Subcutaneous abdominal adipose tissue (tissue), 5 donors: ENCODE measurements at regions not wholly inside any gene's neighbourhood (a gene's known extent, or its start where the extent isn't known, plus 50 kb on each side); places are given as distances from the start of the nearest gene placed in this dataset.

Experiments
- H3K27ac ChIP-seq: one replicate; pipeline ENCODE4 v1.7.0; 2013; ENCODE audit warnings: low read depth, mild to moderate bottlenecking, inconsistent platforms, low read length, moderate library complexity
- H3K27me3 ChIP-seq, 5 donors: one replicate each; pipeline ENCODE4 v1.7.0; 2013; ENCODE audit warnings: low read length in 5 of 5, inconsistent platforms in 1 of 5; ENCODE audit not compliant: control insufficient read depth in 5 of 5, insufficient read depth in 4 of 5
- H3K36me3 ChIP-seq, 5 donors: one replicate each; pipeline ENCODE4 v1.7.0; 2013; ENCODE audit warnings: low read length in 5 of 5; ENCODE audit not compliant: control insufficient read depth in 5 of 5, insufficient read depth in 5 of 5
- H3K4me1 ChIP-seq, 5 donors: one replicate each; pipeline ENCODE4 v1.7.0; 2013; ENCODE audit warnings: low read length in 5 of 5, mild to moderate bottlenecking in 3 of 5, moderate library complexity in 1 of 5; ENCODE audit not compliant: control insufficient read depth in 5 of 5, insufficient read depth in 5 of 5
- H3K4me3 ChIP-seq, 5 donors: one replicate each; pipeline ENCODE4 v1.7.0; 2013; ENCODE audit warnings: low read length in 5 of 5, low read depth in 1 of 5
- H3K9ac ChIP-seq, 5 donors: one replicate each; pipeline ENCODE4 v1.7.0; 2013; ENCODE audit warnings: low read length in 5 of 5, mild to moderate bottlenecking in 4 of 5, moderate library complexity in 3 of 5
- H3K9me3 ChIP-seq, 5 donors: one replicate each; pipeline ENCODE4 v1.7.0; 2013; ENCODE audit warnings: low read length in 5 of 5; ENCODE audit not compliant: control insufficient read depth in 5 of 5
- donor health status: healthy.
- donor health status: healthy.
- donor health status: healthy.
- donor health status: healthy.
- donor health status: healthy.

- Histone ChIP-seq H3K4me1 (peaks cover 0 to 4% (median 0%) of the 10 kb centered on the region in 5 donors), H3K27me3 (no peaks in the 10 kb centered on the region), H3K36me3 (no peaks in the 10 kb centered on the region), H3K9me3 (no peaks in the 10 kb centered on the region), H3K27ac (no peak overlapping the region), H3K4me3 (no peak overlapping the region), H3K9ac (no peak overlapping the region)
Measured at GRCh38 chr2:176764921-176765320, 447.7 kb upstream of the HNRNPA3 start.

DNA sequence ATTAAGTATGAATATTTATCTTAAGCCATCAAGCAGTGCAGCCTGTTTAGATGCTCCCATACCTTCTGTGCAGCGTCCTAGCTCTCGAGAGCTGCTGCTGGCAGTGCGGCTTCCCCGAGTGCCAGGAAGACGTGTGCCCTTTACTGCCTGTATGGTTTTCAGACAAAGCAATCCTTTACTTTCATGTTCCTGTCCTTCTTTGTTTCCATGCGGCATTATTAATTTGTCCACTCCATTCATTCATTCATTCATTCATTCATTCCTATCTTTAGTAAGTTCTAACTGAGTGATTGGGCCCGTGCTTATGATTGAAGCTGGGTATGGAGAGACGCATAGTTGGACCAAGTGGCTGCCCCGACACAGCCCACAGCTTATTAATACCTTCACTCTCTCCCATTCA, 446.6 kb upstream of the HNRNPA3 start:
- H3K36me3 ChIP-seq: no peaks in the 10 kb centered on the region
- no peaks in the 10 kb centered on the region for H3K27me3 ChIP-seq
- H3K9me3 ChIP-seq: no peaks in the 10 kb centered on the region
- peaks cover 0 to 4% (median 0%) of the 10 kb centered on the region in 5 donors for H3K4me1 ChIP-seq
- H3K27ac ChIP-seq: no peak overlapping the region
- no peak overlapping the region for H3K4me3 ChIP-seq
- H3K9ac ChIP-seq: no peak overlapping the region

DNA sequence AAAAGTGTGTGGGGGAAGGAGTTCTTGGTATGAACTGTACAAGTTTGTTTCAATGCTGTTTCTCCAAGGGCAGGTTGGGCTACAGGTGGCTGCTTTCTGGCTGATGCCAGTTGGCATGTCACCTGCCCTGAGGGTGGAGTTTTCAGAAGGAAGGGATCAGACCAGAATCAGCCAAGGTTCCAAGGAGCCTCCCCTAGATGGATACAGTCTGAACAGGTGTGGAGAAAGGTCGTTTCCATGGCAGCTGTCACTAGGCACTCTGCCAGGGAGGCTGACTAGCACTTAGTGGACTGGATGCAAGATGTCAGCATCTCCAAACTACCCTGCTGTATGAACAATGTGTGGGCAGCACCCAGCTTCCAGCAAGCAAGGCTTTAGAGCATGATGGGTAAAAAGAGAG, 444.4 kb upstream of the HNRNPA3 start:
- no peaks in the 10 kb centered on the region for H3K27me3 ChIP-seq
- H3K4me3 ChIP-seq: no peak overlapping the region
- H3K36me3 ChIP-seq: no peaks in the 10 kb centered on the region
- no peak overlapping the region for H3K27ac ChIP-seq
- H3K9me3 ChIP-seq: no peaks in the 10 kb centered on the region
- H3K4me1 ChIP-seq: peaks cover 0 to 4% (median 0%) of the 10 kb centered on the region in 5 donors
- no peak overlapping the region for H3K9ac ChIP-seq

- no peaks in the 10 kb centered on the region for H3K27me3 ChIP-seq
- no peak overlapping the region for H3K4me3 ChIP-seq
- peaks cover 0 to 4% (median 0%) of the 10 kb centered on the region in 5 donors for H3K4me1 ChIP-seq
- no peaks in the 10 kb centered on the region for H3K9me3 ChIP-seq
- no peak overlapping the region for H3K9ac ChIP-seq
- no peaks in the 10 kb centered on the region for H3K36me3 ChIP-seq
- no peak overlapping the region for H3K27ac ChIP-seq
Measured at GRCh38 chr2:176769021-176769420, 443.6 kb upstream of the HNRNPA3 start.

GRCh38 chr2:176769499-176770370, 442.9 kb upstream of the HNRNPA3 start:
- Histone ChIP-seq H3K27me3 (no peaks in the 10 kb centered on the region), H3K27ac (no peak overlapping the region), H3K36me3 (no peaks in the 10 kb centered on the region), H3K4me3 (no peak overlapping the region), H3K4me1 (peaks cover 0 to 4% (median 0%) of the 10 kb centered on the region in 5 donors), H3K9me3 (no peaks in the 10 kb centered on the region), H3K9ac (no peak overlapping the region)

GRCh38 chr2:176772816-176773215, 439.8 kb upstream of the HNRNPA3 start:
- Histone ChIP-seq H3K4me3 (no peak overlapping the region), H3K9ac (no peak overlapping the region)

GRCh38 chr2:176774766-176775451, 437.7 kb upstream of the HNRNPA3 start:
- H3K9me3 ChIP-seq: no peaks in the 10 kb centered on the region

More at GRCh38 chr2:176772816-176773215, 439.8 kb upstream of the HNRNPA3 start:
- Histone ChIP-seq H3K27ac (no peak overlapping the region), H3K36me3 (no peaks in the 10 kb centered on the region), H3K4me1 (peaks cover 0 to 4% (median 0%) of the 10 kb centered on the region in 5 donors), H3K9me3 (no peaks in the 10 kb centered on the region), H3K27me3 (no peaks in the 10 kb centered on the region)

DNA sequence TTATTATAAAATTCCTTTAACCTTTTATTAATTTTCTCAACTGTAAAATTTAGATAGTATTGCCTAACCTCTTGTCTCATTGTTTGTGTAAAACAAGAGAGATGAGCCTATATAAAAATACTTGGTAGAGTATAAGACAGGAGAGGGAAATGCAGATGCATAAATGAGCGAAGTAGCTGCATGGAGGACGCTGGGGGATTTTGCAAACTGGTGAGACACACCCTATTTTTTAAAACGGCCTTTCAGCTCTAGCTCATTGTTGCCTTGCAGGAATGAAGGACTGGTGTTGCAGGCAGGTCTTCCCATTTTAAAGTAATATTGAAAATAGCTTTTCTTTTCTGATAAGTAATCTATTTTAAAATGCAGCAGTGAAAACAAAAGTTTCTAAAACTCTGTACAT, 435.3 kb upstream of the HNRNPA3 start:
- H3K36me3 ChIP-seq: no peaks in the 10 kb centered on the region
- H3K27me3 ChIP-seq: no peaks in the 10 kb centered on the region
- peaks cover 0 to 4% (median 0%) of the 10 kb centered on the region in 5 donors for H3K9me3 ChIP-seq
- no peak overlapping the region for H3K27ac ChIP-seq
- no peak overlapping the region for H3K9ac ChIP-seq
- no peak overlapping the region for H3K4me3 ChIP-seq
- peaks cover 0 to 11% (median 0%) of the 10 kb centered on the region in 5 donors for H3K4me1 ChIP-seq

More at GRCh38 chr2:176774766-176775451, 437.7 kb upstream of the HNRNPA3 start:
- Histone ChIP-seq H3K9ac (no peak overlapping the region), H3K4me3 (no peak overlapping the region), H3K4me1 (peaks cover 0 to 7% (median 0%) of the 10 kb centered on the region in 5 donors), H3K27me3 (no peaks in the 10 kb centered on the region), H3K27ac (no peak overlapping the region), H3K36me3 (no peaks in the 10 kb centered on the region)

GRCh38 chr2:176779917-176780316, 432.7 kb upstream of the HNRNPA3 start:
- peaks cover 0 to 4% (median 0%) of the 10 kb centered on the region in 5 donors for H3K9me3 ChIP-seq
- H3K27me3 ChIP-seq: no peaks in the 10 kb centered on the region
- no peak overlapping the region for H3K9ac ChIP-seq
- no peak overlapping the region for H3K27ac ChIP-seq
- H3K4me3 ChIP-seq: no peak overlapping the region
- peaks cover 0 to 10% (median 0%) of the 10 kb centered on the region in 5 donors for H3K4me1 ChIP-seq
- H3K36me3 ChIP-seq: no peaks in the 10 kb centered on the region

DNA sequence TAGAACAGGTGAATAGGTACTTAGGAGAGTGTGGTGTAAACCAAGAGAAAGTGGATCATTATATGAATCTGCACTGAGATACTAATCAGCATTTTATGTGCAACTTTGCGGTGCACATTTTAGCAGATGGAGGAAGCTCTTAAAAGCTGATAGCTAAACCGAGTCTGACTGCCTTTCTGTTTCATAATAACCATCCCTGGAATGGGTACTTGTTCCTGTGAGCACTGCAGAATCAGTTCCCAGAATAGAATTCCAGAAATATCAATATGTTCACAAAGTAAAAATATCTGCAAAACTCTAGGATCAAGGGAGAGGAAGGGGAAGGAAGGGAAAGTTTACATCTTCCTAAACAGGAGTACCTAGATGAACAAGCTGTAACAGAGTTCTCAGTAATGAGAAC, 432.2 kb upstream of the HNRNPA3 start:
- H3K9me3 ChIP-seq: peaks cover 0 to 4% (median 0%) of the 10 kb centered on the region in 5 donors
- H3K36me3 ChIP-seq: no peaks in the 10 kb centered on the region

More for the DNA sequence above, 432.2 kb upstream of the HNRNPA3 start:
- no peak overlapping the region for H3K27ac ChIP-seq
- no peak overlapping the region for H3K9ac ChIP-seq
- H3K27me3 ChIP-seq: no peaks in the 10 kb centered on the region
- H3K4me3 ChIP-seq: no peak overlapping the region
- peaks cover 0 to 9% (median 0%) of the 10 kb centered on the region in 5 donors for H3K4me1 ChIP-seq
